Middle frontal gyrus (tissue), 1 donor: ENCODE measurements at regions not wholly inside any gene's neighbourhood (a gene's known extent, or its start where the extent isn't known, plus 50 kb on each side); places are given as distances from the start of the nearest gene placed in this dataset.

Experiments
- DNase-seq: peaks from one replicate; pipeline ENCODE4 v3.0.0-alpha.2; 2015; ENCODE audit warnings: low spot score; ENCODE audit errors: extremely low spot score

DNA sequence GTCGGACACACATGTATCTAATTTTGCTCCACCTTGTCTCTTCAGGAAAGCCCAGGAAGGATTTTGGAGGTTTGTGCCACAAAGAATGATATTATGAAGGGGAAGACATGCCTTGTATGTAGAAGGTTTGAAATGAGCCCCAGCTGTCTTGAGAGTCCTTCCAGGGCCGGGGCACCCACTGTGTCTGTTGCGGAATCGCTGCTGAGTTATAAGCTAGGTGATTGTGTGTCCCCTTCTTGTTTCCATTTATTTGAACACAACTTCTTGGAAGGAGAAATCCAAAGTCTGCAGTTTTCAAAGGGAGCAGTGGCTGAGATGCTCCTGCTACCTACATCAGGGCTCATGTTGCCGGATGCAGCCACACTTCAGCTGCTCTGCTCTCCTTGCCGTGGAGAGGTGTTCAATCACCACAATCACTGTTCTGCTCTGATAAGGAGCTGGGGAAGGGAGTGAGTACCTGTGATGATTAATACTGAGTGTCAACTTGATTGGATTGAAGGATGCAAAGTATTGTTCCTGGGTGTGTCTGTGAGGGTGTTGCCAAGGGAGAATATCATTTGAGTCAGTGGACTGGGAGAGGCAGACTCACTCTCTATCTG is 828.6 kb downstream of the QKI start:
- DNase-seq = no peak

DNA sequence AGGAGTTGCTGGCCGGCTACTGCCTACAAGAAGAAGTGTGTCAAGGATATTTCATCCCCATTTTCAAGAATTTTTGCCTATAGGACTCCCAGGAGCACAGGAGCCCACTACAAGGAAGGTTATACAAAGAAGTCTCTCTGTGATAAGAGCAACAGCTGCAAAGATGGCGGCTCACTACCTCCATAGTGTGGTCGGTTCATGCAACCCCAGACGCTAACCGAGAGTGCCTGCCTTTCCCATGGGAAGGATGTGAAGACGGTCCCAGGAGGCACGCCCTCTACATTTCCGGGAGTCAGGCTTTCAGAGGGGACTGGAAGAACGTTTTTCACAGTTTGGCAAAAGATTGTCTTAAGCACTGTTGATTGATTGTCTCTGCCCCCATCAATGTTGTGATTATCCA is 816.3 kb downstream of the QKI start:
- no peak for DNase-seq

- DNase-seq = peak; percentile 43
These were observed 815.7 kb downstream of the QKI start for GRCh38 chr6:164230259-164230658.

- DNase-seq = no peak
These were observed 815.2 kb downstream of the QKI start for GRCh38 chr6:164229716-164230115.

DNA sequence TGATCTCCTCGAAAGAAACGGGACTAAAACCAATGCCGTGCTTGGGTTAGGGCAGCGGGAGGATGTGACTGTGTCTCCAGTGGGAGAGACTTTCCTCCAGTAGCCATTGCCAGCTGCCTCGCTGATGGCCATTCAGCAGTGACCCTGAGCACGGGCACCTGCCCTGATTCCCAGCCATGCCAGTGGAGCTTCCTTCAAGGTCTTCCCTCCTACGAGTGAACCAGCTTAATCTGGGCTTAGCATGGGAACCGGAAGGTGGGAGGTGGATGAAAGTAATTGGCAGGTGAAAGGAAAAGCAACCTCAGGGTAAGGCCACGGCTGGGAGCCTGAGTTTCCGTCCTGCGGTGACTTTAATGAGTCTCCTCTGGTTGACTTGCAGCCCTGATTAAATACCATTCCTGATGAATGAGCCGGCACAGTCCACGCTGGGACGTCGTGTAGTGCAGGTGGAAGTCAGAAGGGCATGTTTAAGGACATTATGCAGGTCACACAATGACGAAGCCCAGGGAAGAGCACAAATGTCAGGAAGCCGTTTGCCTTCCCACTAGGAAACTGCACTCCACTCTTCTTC is 813.5 kb downstream of the QKI start:
- DNase-seq = no peak

- no peak for DNase-seq
These were observed 802.3 kb downstream of the QKI start for GRCh38 chr6:164216839-164217238.

GRCh38 chr6:164216368-164216767 is 801.9 kb downstream of the QKI start:
- no peak for DNase-seq

DNA sequence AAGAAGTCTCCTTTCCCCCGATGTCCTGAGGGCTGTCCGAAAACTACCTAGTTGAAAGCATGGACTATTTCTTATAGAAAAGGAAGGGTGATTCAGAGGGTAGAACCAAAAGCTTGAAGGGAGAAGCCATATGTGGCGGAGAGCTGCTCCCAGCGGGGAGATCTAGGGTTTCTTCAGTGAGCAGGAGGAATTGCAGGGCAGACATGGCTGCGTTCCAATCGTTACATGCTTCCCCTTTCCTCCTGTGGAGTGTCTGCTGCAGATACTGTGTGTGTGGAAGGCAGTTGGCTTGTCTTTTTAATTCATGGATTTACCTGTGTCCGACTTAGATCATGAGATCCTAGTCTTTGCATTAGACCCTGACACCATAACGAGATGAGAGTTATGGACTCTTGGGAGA is 799.5 kb downstream of the QKI start:
- no peak for DNase-seq

DNA sequence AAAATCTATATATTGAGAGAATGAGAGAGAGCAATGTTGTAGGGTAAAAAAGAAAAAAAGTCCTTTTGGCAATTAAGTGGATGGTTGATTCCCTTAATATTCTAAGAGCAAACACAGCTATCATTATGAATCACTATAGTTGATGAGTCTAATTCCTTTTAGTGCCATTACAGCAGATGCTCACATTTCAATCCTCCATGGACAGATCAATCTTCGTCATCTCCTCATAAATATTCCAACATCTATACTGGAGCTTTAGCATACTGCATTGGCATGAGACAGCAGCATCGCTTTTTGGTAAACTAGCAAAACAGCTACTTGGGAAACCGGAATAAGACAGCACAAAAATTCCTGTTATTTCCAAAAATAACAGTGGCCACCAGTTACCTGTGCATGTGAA is 796.7 kb downstream of the QKI start:
- no peak for DNase-seq

- no peak for DNase-seq
These were observed 796.3 kb downstream of the QKI start for GRCh38 chr6:164210783-164211182.

- no peak for DNase-seq
These were observed 795.8 kb downstream of the QKI start for GRCh38 chr6:164210323-164210722.

- no peak for DNase-seq
These were observed 793.9 kb downstream of the QKI start for GRCh38 chr6:164208371-164208770.

- no peak for DNase-seq
These were observed 792.4 kb downstream of the QKI start for GRCh38 chr6:164206807-164207423.

GRCh38 chr6:164200071-164200470 is 785.6 kb downstream of the QKI start:
- no peak for DNase-seq

- no peak for DNase-seq
These were observed 781.4 kb downstream of the QKI start for GRCh38 chr6:164195942-164196281.

GRCh38 chr6:164195278-164195941 is 780.9 kb downstream of the QKI start:
- no peak for DNase-seq

GRCh38 chr6:164188861-164189260 is 774.3 kb downstream of the QKI start:
- DNase-seq = no peak

DNA sequence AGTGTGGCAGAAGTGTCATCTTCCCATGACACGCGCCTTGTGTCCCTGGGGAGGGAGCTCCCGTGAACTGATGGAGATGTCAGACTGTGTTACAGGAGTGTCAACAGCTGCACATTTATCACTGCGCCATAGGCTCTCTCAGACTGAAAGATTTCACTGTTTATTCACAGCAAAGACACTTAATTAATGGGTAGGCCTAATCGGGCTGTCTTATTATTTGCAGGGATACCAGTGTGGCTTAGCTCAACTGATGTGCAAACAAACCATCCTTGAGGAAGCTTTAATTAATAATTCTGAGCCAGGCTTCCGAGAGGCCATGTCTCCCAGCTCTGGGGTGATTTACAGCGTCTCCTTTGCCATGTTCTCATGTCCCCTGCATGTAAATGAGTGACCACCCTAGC is 771.0 kb downstream of the QKI start:
- DNase-seq = no peak

- no peak for DNase-seq
These were observed 769.9 kb downstream of the QKI start for GRCh38 chr6:164184410-164184809.

DNA sequence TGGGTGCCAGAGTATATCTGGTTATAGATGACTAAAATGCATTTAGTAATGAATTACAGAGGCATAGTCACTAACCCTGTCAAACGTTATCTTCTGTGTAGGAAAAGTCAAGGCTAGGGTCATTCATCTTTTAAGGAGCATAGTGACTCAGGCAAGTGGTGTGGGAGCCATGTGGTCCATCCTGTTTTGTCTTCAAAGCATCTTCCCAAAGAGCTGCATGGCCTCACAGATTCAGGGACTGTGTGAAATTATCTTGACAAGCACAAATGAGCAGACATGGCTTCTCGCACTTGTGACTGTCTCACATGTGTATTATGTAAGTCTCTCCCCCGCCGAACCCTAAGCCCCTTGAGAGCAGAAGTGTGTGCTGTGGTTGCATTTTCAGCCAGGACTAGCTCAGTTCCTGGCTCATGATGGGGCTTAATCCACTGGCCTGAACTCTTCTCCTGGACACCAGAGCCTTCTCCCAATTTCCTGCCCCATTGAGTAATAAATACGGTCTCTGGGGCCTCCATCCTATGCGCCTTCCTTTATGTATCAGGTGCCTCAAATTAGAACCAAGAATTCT is 769.1 kb downstream of the QKI start:
- DNase-seq = no peak

GRCh38 chr6:164178679-164179332 is 764.3 kb downstream of the QKI start:
- DNase-seq = no peak

GRCh38 chr6:164169355-164169754 is 754.8 kb downstream of the QKI start:
- no peak for DNase-seq
